ENCODE measurements at regions not wholly inside any gene's neighbourhood (a gene's known extent, or its start where the extent isn't known, plus 50 kb on each side); places are given as distances from the start of the nearest gene placed in this dataset.

DNA sequence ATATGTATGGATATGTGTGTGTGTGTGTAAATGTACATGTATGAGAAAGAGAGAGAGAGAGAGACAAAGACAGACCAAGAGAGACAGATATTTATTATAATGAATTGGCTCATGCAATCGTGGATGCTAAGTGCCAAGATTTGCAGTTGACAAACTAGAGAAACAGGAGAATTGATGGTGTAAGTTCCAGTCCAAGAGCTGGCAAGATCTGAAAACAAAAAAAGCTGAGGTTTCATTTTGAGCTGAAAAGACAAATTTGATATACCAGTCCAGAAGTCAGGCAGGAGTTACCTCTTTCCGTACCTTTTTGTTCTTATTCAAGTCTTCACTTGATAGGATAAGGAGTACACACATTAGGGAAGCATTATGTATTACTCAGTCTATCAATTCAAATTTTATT lies 157.8 kb downstream of the COPS8 start:
- no peak for DNase-seq (ENCODE audit: low read depth, low spot score)

DNA sequence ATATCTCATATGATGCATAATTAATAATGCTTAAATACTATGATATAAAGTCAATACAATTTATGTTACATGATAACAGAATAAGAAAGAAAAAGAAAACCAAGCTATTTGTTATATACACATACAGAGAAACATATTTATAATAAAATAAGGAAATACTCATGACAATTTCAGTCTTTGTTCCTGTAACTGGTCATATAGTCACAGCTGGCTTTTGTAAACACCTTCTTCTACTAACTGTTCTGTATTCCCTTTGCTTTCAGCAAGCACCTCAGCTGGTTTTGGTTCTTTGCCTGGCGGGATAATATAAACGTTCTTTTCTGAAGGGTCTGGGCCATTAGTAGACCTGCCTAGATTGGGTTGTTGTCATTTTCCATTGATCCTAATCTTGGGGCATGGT lies 158.5 kb downstream of the COPS8 start:
- DNase-seq (ENCODE audit: low read depth, low spot score), result no peak

DNA sequence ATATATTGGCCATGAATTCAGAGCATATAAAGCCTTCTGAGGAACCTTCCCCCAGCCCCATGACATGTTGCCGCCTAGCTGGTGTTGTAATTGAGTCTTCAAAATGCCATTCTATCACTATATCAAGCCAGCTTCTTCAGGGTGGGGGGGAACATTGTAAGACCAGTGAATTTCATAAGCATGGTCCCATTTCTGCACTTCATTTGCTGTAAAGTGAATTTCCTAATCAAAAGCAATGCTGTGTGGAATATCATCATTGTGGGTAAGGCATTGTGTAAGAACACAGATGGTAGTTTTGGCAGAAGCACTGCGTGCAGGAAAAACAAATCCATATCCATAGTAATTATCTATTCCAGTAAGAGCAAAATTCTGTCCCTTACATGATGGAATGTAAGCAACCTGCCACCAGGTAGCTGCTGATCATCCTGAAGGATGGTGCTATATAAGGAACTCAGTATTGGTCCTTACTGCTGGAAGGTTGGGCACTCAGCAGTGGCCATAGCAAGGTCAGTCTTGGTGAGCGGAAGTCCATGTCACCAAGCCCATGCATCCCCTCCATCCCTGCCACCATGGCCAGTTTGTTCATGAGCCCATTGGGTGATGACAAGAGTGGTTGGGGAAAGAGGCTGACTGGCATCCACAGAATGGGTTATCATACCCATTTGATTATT lies 159.4 kb downstream of the COPS8 start:
- no peak for DNase-seq (ENCODE audit: low read depth, low spot score)

DNA sequence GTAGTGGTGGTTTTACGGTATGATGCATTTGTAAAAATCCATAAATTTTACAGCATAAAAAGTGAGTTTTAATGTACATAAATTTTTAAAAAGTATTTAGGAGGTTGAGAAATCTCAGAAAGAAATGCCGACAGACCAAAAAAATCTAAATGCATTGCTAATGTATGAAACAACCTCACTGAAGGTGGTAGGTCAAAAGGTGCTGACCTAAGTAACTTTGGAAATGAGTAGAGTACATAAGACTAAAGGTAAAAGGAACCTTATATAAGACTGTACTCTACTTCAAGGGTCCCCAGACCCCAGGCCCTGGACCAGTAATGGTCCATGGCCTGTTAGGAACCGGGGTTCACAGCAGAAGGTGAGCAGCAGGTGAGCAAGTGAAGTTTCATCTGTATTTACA lies 163.4 kb downstream of the COL6A3 start:
- no peak for DNase-seq (ENCODE audit: low read depth, low spot score)

DNA sequence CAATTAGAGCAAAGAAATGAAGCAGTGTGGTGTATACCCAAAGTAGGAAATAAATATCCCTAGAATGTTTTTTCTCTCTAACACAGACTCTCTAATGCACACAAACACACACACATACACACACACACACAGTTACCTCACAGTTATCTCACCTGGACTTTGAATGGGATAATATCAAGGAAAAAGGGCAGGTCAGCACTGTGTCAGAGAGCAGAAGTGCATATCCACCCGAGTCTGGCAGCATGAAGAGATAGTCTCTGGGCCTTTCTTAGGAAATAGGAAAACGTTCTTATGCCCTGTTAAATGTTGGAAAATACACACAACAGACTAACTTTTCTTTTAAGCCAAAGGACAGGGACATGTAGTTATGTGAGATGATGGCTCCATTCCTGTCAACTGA lies 162.0 kb downstream of the COL6A3 start:
- DNase-seq (ENCODE audit: low read depth, low spot score), result no peak

DNA sequence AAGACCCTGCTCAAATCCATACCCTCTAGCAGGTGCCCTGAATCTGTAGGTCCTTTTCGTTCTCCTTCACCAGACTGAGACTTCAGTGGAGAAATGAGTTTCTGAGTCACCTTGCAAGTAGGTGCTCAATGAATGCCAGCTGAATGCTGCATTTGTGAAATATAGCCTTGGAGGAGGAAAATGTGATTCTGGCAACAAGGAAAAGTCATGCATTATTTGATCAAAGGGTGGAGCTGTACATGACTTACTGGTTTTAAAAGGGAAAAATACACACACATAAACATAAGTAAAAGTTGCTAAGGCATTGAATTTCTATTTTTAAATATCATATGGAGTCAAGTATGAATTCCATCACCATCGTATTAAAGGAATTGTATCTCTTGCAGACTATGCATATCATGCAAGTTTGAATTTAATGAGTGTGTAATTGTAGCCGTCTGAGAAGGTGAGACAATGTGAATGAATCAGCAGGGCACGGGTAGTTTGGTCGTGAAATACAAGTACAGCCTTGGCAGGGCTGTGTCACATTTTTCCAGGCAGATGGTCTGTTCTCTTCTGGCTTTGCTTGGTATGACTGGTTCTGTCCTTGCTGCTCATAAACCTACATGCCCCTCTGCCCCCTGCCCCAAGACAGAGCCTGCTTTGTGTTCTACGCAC lies 160.8 kb downstream of the COL6A3 start:
- no peak for DNase-seq (ENCODE audit: low read depth, low spot score)

DNA sequence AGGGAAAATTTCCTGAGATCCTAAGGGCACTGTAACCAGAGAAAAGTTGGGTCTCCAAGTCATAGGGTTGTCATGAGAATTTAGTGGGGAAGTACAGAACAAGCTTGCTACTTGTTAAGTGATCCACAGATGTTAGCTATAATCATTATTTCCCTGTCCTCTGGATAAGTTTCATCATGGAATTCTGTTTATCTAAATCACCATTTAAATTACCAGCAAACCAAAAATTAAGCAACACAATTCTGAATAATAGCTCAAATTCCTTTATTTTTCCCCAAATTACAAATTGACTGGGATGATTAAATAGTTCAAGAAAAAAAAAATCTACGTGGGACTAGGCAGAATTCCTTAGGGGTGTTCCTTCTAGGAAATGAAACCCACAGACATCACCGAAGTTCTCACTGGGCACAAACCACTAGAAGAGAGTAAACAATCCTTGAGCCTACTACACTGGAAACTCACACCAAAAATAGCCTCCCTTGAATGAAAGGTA lies 159.5 kb downstream of the COL6A3 start:
- DNase-seq (ENCODE audit: low read depth, low spot score), result no peak

DNA sequence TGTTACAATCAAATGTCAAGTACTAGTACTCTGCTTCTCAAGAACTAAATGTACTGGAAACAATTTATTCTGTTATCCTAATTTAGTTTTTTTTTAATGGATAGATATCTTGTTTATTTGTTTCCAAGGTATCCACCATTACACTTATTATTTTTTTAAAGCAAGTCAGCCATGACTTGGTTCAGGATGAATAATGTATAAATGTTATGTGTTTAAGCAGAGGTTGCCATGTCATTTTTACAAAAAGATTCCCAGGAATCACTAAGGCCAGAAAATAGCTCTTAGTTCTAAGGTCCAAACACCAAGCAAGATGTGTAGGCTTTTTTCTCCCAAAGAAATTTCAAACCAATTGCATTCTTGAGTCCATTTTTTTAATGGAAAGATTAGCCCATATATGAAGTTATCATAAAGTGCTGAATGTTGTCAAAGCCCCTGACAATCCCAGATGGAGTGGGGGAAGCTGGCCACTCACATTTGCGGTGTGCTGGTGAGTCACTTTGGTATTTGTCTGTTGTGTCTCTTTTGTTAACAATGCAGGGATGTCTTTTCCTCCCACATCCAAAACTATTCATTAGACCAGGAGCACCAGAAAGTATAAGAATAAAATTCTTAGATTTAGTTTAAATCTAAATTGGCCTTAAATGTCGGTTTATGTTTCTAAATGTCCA lies 158.9 kb downstream of the COL6A3 start:
- DNase-seq (ENCODE audit: low read depth, low spot score), result no peak

DNA sequence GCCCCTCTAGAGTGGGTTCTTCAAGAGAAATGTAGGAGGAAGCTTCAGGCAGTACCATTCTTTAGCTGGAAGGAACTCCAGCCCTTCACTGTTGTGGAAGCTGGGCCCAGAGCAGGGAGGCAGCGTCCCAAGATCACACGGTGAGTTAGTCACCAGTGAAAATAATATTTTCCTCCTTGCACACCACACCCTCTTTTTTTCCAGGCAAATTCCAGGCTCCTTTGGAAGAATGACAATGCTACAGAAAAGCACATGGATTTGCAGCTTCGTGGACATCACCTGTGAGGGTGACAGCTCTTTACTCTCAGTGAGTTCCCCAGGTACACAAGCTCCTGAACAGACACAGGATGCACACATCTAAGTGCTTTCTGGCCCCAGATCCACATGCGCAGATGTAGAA lies 157.1 kb downstream of the COL6A3 start:
- DNase-seq (ENCODE audit: low read depth, low spot score), result no peak

DNA sequence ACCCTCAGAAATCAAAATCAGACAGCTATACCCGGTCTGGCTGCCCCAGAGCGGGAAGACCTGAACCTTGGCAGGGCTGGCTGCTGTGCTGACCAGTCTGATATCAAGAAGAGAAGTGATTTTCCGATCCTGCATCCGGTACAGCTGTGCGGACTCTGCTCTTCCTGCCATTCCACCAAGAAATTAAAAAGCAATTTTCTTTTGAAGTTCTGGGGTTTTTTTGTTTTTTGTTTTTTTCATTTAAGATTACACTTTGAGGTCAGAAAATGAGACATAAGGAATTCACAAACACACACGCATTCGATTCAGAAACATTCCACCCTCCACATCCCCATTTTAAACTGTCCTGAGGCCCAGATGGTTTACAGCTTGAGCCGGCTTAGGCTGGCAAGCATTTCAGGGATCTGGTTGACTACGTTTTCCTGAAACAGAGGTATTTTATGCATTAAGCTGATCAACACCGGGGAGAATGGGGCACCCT lies 156.5 kb downstream of the COL6A3 start:
- no peak for DNase-seq (ENCODE audit: low read depth, low spot score)

DNA sequence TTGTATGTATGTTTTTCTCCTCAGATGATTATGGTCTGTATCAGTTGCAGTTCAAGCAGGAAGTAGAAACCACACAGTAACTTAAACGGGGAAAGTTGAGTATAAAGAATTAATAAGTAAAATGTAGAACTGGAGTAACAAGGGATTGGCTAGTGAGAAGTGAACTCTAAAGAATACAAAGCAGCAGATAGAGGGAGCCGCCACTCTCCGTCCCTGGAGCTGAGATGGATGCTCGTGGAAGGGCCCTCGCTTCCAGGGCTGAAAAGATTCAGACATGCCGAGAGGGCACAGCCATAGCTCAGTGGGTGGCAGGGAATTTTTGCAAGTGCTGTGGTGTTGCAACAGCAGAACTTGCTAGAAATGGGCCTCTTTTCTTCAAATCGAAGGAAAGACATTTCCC lies 155.8 kb downstream of the COL6A3 start:
- DNase-seq (ENCODE audit: low read depth, low spot score), result no peak

DNA sequence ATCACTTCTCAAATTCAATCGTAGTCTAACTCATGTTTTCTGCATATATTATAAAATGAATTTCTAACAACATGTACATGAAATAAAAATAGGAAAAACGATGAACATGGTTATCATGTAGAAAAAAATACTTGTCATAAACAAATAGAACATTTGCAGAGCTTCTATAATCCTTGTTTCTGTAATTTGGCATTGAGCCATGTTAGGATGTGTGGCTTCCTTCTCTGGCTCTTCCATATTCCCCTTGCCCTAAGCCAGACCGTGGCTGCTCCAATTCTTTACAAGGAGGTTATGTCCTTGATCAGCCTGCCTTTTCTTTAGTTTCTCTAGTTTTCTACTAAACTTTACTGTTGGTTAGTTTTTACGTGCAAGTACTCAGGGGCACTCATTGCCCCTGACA lies 155.3 kb downstream of the COL6A3 start:
- no peak for DNase-seq (ENCODE audit: low read depth, low spot score)

DNA sequence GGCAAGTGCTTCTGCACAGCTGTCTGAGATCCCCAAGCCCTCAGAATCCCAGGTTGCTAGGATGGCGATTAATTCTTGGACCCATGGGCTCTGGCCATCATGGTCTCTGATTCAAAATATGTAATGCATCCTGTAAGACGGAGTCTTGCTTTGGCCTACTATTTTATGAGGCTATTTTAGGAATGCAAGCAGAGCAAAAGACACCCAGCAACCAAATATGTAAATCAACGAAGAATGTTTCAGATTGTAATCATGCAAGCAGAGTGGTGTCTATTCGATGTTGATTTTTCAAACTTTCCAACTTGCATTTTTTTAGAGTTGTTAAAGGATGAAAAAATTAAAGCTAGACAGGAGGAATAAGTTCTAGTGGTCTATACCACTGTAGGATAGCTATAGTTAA lies 154.8 kb downstream of the COL6A3 start:
- DNase-seq (ENCODE audit: low read depth, low spot score), result no peak

DNA sequence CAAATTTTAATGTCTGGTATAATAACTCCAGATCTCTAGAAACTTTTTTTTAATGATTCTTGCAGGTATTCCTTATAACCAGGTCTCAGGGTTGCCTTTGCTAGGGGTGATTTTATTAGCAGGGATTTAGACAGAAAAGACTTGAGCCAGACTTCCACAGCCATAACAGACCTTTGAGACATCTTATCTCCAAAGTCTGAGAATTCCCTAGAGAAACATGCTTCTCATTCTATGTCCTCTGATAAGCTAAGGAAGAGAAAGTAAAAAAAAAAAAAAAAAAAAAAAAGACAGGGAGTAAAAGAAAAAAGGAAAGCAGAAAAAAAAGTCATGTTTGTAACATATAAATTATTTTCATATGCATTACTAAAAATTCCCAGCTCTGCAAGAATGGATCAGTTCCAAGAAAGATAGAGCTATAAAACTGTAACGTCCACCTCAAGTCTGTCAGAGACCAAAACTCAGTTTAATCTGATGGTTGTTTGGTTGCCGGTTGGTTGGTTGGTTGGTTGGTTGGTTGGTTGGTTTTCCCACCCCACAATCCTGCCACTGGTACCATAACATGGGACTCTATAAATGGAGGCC lies 153.8 kb downstream of the COL6A3 start:
- no peak for DNase-seq (ENCODE audit: low read depth, low spot score)

DNA sequence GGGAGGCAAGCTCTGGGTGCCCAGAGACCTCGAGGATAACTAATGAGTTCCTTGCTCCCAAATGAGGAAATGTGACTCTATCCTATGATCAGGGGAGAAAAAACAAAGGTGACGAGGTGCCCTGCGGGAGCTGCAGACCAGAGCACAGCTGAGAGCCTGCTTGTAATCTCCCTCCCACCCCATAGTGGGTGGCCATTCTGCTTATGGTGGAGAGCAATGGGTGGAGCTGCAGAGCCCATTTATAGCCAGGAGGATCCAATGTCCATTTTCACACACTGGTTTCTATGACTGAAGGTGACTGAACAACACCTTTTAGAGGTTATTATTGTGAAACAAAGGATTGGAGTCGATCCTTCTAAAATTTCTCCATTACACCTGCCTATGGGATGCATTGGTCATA lies 153.3 kb downstream of the COL6A3 start:
- DNase-seq (ENCODE audit: low read depth, low spot score), result no peak

DNA sequence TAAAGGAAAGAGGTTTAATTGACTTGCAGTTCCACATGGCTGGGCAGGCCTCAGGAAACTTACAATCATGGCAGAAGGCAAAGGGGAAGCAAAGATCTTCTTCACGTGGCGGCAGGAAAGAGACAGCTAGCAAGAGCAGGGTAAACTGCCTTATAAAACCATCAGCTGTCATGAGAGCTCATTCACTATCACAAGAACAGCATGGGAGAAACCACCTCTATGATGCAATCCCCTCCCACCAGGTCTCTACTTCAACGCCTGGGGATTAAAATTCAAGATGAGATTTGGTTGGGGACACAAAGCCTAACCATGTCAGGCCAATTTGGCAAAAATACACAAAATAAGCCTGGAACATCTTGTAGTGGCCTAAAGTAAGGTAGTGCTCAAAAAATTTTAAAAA lies 152.6 kb downstream of the COL6A3 start:
- no peak for DNase-seq (ENCODE audit: low read depth, low spot score)

DNA sequence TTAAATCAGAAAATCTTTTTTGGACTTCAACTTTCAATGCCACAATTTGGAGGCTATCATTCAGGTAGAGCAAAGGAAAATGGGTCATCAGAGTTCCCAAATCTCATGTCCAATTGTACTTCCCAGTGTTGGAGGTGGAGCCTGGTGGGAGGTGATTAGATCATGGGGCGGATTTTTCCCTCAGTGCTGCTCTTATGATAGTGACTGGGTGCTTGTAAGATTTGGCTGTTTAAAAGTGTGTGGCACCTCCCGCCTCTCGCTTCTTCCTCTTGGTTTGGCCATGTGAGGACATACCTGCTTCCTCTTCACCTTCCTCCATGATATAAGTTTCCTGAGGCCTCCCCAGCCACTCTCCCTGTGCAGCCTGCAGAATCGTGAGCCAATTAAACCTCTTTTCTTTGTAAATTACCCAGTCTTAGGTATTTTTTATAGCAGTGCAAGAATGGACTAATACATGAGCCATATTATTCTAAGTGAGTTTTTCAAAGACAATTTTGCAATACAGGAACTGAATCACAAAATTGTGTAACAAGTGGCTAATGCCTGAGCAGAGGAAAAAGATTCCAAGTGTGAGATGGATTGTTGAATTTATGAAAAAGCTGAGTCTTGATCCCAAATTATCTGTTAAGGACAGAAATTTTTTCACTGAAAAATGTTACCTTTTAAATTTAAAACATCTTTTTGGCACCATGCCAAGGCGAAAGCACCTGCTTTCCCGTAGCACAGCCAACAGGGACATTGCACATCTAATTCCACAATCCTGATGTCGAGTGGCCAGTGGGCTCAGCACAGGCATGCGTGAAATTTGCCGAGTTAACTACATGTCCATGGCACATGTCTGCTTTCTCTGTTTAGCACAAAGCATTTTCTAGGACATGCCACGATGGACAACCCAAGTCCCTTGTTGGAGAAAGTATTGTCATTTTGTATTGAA lies 150.9 kb downstream of the COL6A3 start:
- DNase-seq (ENCODE audit: low read depth, low spot score), result no peak

DNA sequence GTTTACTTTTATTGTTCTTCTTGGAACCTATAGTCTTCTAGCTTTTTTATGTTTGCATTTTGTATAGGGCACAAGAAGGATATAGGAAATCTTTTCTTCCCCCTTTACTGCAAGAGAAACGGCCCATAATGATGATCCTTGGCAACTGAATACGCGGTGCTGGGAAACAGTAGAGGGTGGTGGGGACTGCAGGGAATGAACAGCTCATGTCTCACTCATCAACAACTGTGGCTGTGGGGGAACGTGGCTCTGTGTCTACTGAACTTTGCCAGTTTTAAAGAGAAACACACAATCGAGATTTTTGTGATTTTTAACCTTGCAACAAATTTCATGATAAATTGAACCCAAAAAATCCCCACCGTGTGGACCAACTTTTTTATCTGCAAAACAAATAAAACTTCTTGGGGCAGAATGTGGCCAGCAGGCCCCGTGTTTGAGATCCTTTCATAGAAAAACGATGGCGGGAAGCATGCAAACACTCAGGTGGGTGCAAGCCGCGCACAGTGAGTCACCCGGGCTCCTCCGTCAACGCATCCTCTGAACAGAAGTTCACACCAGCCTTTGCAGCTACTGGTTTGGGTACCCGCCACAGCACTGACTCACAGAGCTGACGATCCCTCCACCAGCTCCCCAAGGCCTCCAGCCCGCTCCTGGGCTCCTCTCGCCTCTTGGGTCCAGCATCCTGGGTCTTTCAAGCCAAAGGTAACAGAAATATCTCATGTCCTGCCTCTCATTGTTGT lies 149.3 kb downstream of the COL6A3 start:
- no peak for DNase-seq (ENCODE audit: low read depth, low spot score)

DNA sequence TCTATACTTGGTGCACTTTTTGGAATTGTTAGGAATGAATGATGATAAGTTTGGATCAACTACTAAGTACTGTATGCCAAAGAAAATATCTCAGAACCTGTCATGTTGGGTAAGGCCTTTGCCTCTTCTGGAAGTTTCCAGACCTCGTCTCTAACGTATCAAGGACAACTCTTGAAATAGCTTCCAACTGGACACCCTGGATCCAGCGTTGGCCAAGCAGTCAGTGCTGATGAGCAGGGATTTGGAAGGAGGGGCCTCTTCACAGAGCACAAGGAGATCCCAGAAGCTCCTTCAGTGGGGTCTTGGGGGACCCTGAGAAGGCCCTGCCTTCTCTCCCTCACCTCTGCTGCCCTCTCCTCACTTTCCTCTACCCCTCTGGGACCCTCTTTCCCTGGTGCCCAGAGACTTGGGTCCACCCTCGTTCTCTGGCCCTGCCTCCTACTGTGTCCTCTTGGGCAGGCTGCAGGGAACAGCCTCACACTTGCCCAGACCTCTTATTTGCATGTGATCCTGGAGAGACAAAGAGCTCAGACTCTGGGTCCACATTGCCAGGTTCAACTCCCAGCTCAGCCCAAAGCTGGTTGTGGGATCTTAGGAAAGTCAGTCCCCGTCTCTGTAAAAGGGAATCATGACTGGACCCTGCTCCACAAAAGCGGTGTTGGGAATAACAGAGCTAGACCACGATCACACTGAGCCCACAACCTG lies 145.8 kb downstream of the COL6A3 start:
- DNase-seq (ENCODE audit: low read depth, low spot score), result no peak
